ENCODE measurements at regions not wholly inside any gene's neighbourhood (a gene's known extent, or its start where the extent isn't known, plus 50 kb on each side); places are given as distances from the start of the nearest gene placed in this dataset.

DNA sequence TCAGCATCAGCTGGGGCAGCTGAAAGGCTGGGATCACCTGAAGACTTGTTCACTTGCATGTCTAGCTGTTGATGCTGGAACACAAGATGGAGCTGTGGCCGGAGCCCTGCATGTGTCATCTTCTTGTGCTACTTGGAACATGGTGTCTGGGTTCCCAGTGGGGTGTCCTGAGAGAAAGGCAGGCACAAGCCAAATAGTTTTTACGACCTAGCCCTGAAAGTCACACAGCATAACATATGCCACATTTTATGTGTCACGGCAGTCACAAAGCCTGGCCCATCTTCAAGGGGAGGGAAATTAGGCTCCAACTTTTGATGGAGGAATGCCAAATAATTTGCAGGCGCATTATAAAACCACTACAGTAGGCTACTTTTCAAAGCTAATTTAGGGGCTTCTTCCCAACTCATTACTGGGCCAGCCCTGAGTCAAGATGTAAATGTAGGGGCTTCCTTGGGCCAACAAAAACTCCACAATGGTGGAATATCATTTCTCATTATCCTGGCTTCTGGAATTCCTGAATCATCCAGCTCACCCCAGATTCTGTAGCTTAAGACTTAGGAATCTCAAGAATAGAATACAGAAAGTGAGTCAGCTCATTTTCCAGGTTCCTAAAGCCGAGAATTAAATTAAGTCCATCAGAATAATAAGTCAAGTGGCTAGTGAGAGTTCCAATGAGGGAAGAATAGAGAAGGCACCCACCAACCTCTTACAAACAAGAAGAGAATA lies 543.0 kb downstream of the TNS1 start:
- TF ChIP-seq ELF4 (IDR thresholded peaks at IDR 0.05) (no peak), SP1 (IDR thresholded peaks at IDR 0.05) (no peak)

All from HEK293T (cell line).